ENCODE measurements at regions not wholly inside any gene's neighbourhood (a gene's known extent, or its start where the extent isn't known, plus 50 kb on each side); places are given as distances from the start of the nearest gene placed in this dataset.
A peak's percentile ranks its signal among the peaks of the same experiment; 100 is the strongest.

GRCh38 chr4:119982756-119983155 is 83.9 kb downstream of the MAD2L1 start:
- no peak for TF ChIP-seq ZNF223 (tag by site-specific recombination; IDR thresholded peaks at IDR 0.05)
- TF ChIP-seq INSM2 (tag by site-specific recombination; IDR thresholded peaks at IDR 0.05), result no peak
- no peak for TF ChIP-seq TCF7L2 (IDR thresholded peaks at IDR 0.05; ENCODE audit: borderline replicate concordance, low read depth, low read length)
- TF ChIP-seq ZNF423 (tag by site-specific recombination; IDR thresholded peaks at IDR 0.05), result no peak
- no peak for TF ChIP-seq ZSCAN18 (tag by site-specific recombination; IDR thresholded peaks at IDR 0.05)
- no peak for TF ChIP-seq HOXA7 (CRISPR knock-in tag; IDR thresholded peaks at IDR 0.05; ENCODE audit: borderline replicate concordance)
- 0 out of 2 replicates have a peak, but pooled peaks have one; percentile 9 for TF ChIP-seq PRDM6 (tag by site-specific recombination; IDR thresholded peaks at IDR 0.05)
- no peaks in the 10 kb centered on the region for H3K9me3 ChIP-seq (ENCODE audit: control insufficient read depth, insufficient read depth, low read depth, low read length)
- POLR2A ChIA-PET, result no interaction called here
- CTCF ChIA-PET, result no interaction called here
- H3K36me3 ChIP-seq (ENCODE audit: control insufficient read depth in 2 of 2, insufficient read depth in 1 of 2, low read length in 2 of 2), result no peaks in the 10 kb centered on the region
- no peak overlapping the region for H3K4me3 ChIP-seq (ENCODE audit: low read depth, low read length)
- H3K27ac ChIP-seq (ENCODE audit: extremely low read depth, low read depth, low read length), result no peak overlapping the region
- H3K4me1 ChIP-seq (ENCODE audit: control insufficient read depth, insufficient read depth, low read length), result no peaks in the 10 kb centered on the region; the same call in 1 of the 2 replicates

GRCh38 chr4:119980456-119980855 is 86.2 kb downstream of the MAD2L1 start:
- Histone ChIP-seq H3K4me3 (ENCODE audit: low read depth, low read length) (no peak overlapping the region), H3K4me1 (ENCODE audit: control insufficient read depth, insufficient read depth, low read length) (no peaks in the 10 kb centered on the region; the same call in 1 of the 2 replicates), H3K36me3 (ENCODE audit: control insufficient read depth in 2 of 2, insufficient read depth in 1 of 2, low read length in 2 of 2) (no peaks in the 10 kb centered on the region), H3K9me3 (ENCODE audit: control insufficient read depth, insufficient read depth, low read depth, low read length) (no peaks in the 10 kb centered on the region), H3K27ac (ENCODE audit: extremely low read depth, low read depth, low read length) (no peak overlapping the region)
- POLR2A ChIA-PET, result no interaction called here
- CTCF ChIA-PET, result interaction anchor here (1.3 kb wide), 1 partner anchor 15 kb away, joined by 3 read pairs; no protein-coding TSS in a partner anchor
- no peak for TF ChIP-seq ZNF155 (tag by site-specific recombination; IDR thresholded peaks at IDR 0.05)

- POLR2A ChIA-PET, result interaction anchor here (0.5 kb wide), 1 partner anchor 9 kb away, joined by 3 read pairs; no protein-coding TSS in a partner anchor
- TF ChIP-seq ZNF335 (tag by site-specific recombination; conservative IDR thresholded peaks at IDR 0.05) (peak; percentile 25; the same call in 1 of the 2 replicates), ZNF837 (tag by site-specific recombination; IDR thresholded peaks at IDR 0.05) (no peak), ZNF138 (tag by site-specific recombination; IDR thresholded peaks at IDR 0.05; ENCODE audit: borderline replicate concordance) (no peak), ZNF521 (tag by site-specific recombination; IDR thresholded peaks at IDR 0.05) (no peak), YY2 (tag by site-specific recombination; IDR thresholded peaks at IDR 0.05) (no peak)
- Histone ChIP-seq H3K27ac (ENCODE audit: extremely low read depth, low read depth, low read length) (no peak overlapping the region), H3K9me3 (ENCODE audit: control insufficient read depth, insufficient read depth, low read depth, low read length) (no peaks in the 10 kb centered on the region), H3K4me1 (ENCODE audit: control insufficient read depth, insufficient read depth, low read length) (no peaks in the 10 kb centered on the region; the same call in 1 of the 2 replicates), H3K36me3 (ENCODE audit: control insufficient read depth in 2 of 2, insufficient read depth in 1 of 2, low read length in 2 of 2) (no peaks in the 10 kb centered on the region), H3K4me3 (ENCODE audit: low read depth, low read length) (no peak overlapping the region)
- CTCF ChIA-PET, result interaction anchor here (1.0 kb wide), 1 partner anchor 129 kb away, joined by 5 read pairs; no protein-coding TSS in a partner anchor
These were observed 89.3 kb downstream of the MAD2L1 start for GRCh38 chr4:119977076-119977940.

Measured in HEK293 (cell line).